Prostate gland (tissue), 2 donors: ENCODE measurements at regions not wholly inside any gene's neighbourhood (a gene's known extent, or its start where the extent isn't known, plus 50 kb on each side); places are given as distances from the start of the nearest gene placed in this dataset.

ENCODE experiments used
- POLR2A ChIP-seq: fragments of 450-650 bp; IDR thresholded peaks from one replicate; pipeline ENCODE4 v1.6.1; 2016; ENCODE audit warnings: antibody characterized with exemption, mild to moderate bottlenecking
- POLR2AphosphoS5 ChIP-seq: sonication (generic); formaldehyde crosslinking; IDR thresholded peaks from one replicate; pipeline ENCODE4 v1.6.1; 2017; ENCODE audit warnings: antibody characterized with exemption
- TF ChIP-seq, protein P1 (sequence below), 4 experiments: fragments of 200-600 bp in 2 of 4; fragments of 450-650 bp in 2 of 4; sonication (generic) in 2 of 4; IDR thresholded peaks; 1 replicate in 3 of 4; 2 replicates in 1 of 4; pipeline ENCODE4 v1.5.1; 2016 to 2019; ENCODE audit warnings: antibody characterized with exemption in 4 of 4, mild to moderate bottlenecking in 2 of 4, moderate library complexity in 2 of 4

DNA sequence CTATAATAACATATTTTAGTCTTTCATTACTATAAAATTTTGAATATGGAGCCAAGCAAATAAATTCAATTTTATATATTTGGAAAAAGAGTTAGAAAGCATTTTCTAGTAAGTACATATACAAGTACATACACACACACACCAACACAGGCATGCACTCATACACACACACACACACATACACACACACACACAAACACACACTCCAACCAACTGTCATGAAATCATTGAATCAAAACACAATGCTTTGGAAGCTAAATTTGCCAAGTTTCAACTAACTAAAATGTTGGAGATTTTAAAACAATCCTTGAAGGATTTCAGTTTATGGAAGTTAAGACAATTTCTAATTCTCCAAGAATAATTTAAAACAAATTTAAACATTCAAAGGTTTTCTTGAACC lies 283.2 kb downstream of the TAF11L14 start:
- TF ChIP-seq, protein P1, sequence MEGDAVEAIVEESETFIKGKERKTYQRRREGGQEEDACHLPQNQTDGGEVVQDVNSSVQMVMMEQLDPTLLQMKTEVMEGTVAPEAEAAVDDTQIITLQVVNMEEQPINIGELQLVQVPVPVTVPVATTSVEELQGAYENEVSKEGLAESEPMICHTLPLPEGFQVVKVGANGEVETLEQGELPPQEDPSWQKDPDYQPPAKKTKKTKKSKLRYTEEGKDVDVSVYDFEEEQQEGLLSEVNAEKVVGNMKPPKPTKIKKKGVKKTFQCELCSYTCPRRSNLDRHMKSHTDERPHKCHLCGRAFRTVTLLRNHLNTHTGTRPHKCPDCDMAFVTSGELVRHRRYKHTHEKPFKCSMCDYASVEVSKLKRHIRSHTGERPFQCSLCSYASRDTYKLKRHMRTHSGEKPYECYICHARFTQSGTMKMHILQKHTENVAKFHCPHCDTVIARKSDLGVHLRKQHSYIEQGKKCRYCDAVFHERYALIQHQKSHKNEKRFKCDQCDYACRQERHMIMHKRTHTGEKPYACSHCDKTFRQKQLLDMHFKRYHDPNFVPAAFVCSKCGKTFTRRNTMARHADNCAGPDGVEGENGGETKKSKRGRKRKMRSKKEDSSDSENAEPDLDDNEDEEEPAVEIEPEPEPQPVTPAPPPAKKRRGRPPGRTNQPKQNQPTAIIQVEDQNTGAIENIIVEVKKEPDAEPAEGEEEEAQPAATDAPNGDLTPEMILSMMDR (IDR thresholded peaks at IDR 0.05), result no peak
- TF ChIP-seq POLR2A (no peak), POLR2AphosphoS5 (no peak)
